Mucosa of descending colon (tissue), 3 donors: ENCODE measurements at regions not wholly inside any gene's neighbourhood (a gene's known extent, or its start where the extent isn't known, plus 50 kb on each side); places are given as distances from the start of the nearest gene placed in this dataset.

Experiments
- ATAC-seq: fragments of 200-7000 bp; cut with Tn5 transposase; one replicate; pipeline ENCODE4 v1.9.1; 2020; ENCODE audit warnings: mild to moderate bottlenecking, moderate library complexity
- DNase-seq, 3 donors: peaks; one replicate each; pipeline ENCODE4 v3.0.0-alpha.2; 2020
- H3K36me3 ChIP-seq: fragments of 200-600 bp; one replicate; pipeline ENCODE4 v1.8.0; 2021; ENCODE audit warnings: low read depth, mild to moderate bottlenecking
- H3K4me1 ChIP-seq: fragments of 200-600 bp; one replicate; pipeline ENCODE4 v1.8.0; 2021; ENCODE audit warnings: low read depth, mild to moderate bottlenecking
- H3K4me3 ChIP-seq: fragments of 200-600 bp; one replicate; pipeline ENCODE4 v1.8.0; 2021; ENCODE audit warnings: mild to moderate bottlenecking
- H3K9me3 ChIP-seq: fragments of 200-600 bp; one replicate; pipeline ENCODE4 v1.8.0; 2021; ENCODE audit warnings: mild to moderate bottlenecking
- CTCF ChIP-seq: fragments of 200-600 bp; IDR thresholded peaks from one replicate; pipeline ENCODE4 v1.8.0; 2022; ENCODE audit warnings: antibody characterized with exemption, mild to moderate bottlenecking
- intact Hi-C, 2 donors: fragments of 100-400 bp; cut with DNase I in 1 of 2; cut with micrococcal nuclease in 1 of 2; formaldehyde crosslinking; loops; one replicate each; pipeline versions ENCODE4 v1.11.0 to v1.11.1; 2022; cut with DNase I, micrococcal nuclease
- donor health status: DM: no; HTN: no; CAD: no; lungs with moderate emphysema.
- donor health status: DM: no; HTN: no; CAD: no.
- donor health status: DM: no; HTN: yes; CAD: no.

- no peak for ATAC-seq
- H3K4me3 ChIP-seq = no peak overlapping the region
- no peaks in the 10 kb centered on the region for H3K4me1 ChIP-seq
- no peak for TF ChIP-seq CTCF
- no peak for DNase-seq
- intact Hi-C loops = no loop called here
- H3K9me3 ChIP-seq = no peaks in the 10 kb centered on the region
- H3K36me3 ChIP-seq = no peaks in the 10 kb centered on the region
Observed at GRCh38 chr15:23954931-23955330, 267.8 kb upstream of the NDN start.

- intact Hi-C loops = no loop called here
- no peak for TF ChIP-seq CTCF
- H3K9me3 ChIP-seq = peaks cover 8% of the 10 kb centered on the region
- no peaks in the 10 kb centered on the region for H3K4me1 ChIP-seq
- peak in 1 of 3 donors; percentile 15 for DNase-seq
- no peaks in the 10 kb centered on the region for H3K36me3 ChIP-seq
- no peak overlapping the region for H3K4me3 ChIP-seq
- peak; percentile 80 for ATAC-seq
Observed at GRCh38 chr15:23983500-23984259, 296.6 kb upstream of the NDN start.

- no peaks in the 10 kb centered on the region for H3K4me1 ChIP-seq
- no peak for DNase-seq
Observed at GRCh38 chr15:23994273-23994672, 307.2 kb upstream of the NDN start.

GRCh38 chr15:23998056-23998455 is 311.0 kb upstream of the NDN start:
- DNase-seq (no peak), ATAC-seq (no peak)
- Histone ChIP-seq H3K36me3 (no peaks in the 10 kb centered on the region), H3K4me1 (no peaks in the 10 kb centered on the region), H3K9me3 (peaks cover 31% of the 10 kb centered on the region), H3K4me3 (no peak overlapping the region)
- TF ChIP-seq CTCF = no peak
- intact Hi-C loops = no loop called here

More at GRCh38 chr15:23994273-23994672, 307.2 kb upstream of the NDN start:
- intact Hi-C loops = no loop called here
- H3K36me3 ChIP-seq = no peaks in the 10 kb centered on the region
- ATAC-seq = no peak
- peaks cover 29% of the 10 kb centered on the region for H3K9me3 ChIP-seq
- H3K4me3 ChIP-seq = no peak overlapping the region
- no peak for TF ChIP-seq CTCF

- Histone ChIP-seq H3K4me3 (no peak overlapping the region), H3K36me3 (no peaks in the 10 kb centered on the region), H3K4me1 (no peaks in the 10 kb centered on the region), H3K9me3 (peaks cover 3% of the 10 kb centered on the region)
- no peak for ATAC-seq
- intact Hi-C loops = no loop called here
- DNase-seq = no peak
- no peak for TF ChIP-seq CTCF
Observed at GRCh38 chr15:24008476-24008875, 321.4 kb upstream of the NDN start.
